ENCODE measurements at regions not wholly inside any gene's neighbourhood (a gene's known extent, or its start where the extent isn't known, plus 50 kb on each side); places are given as distances from the start of the nearest gene placed in this dataset.

- TF ChIP-seq CTCF (IDR thresholded peaks at IDR 0.05) (no peak), ZNF302 (CRISPR knock-in tag; IDR thresholded peaks at IDR 0.05) (no peak), REST (IDR thresholded peaks at IDR 0.05) (no peak), KDM5A (IDR thresholded peaks at IDR 0.05) (no peak), CEBPB (IDR thresholded peaks at IDR 0.05) (no peak), RARB (CRISPR knock-in tag; IDR thresholded peaks at IDR 0.05) (no peak), USF2 (IDR thresholded peaks at IDR 0.05) (no peak), KDM1A (IDR thresholded peaks at IDR 0.05; ENCODE audit: low read depth) (no peak), ZSCAN20 (CRISPR knock-in tag; IDR thresholded peaks at IDR 0.05) (no peak), POLR2A (IDR thresholded peaks at IDR 0.05; ENCODE audit: low read length) (no peak)
Observed at GRCh38 chr11:128346804-128347203, 240.6 kb downstream of the ETS1 start.
